KMS-11 (cell line): ENCODE measurements at regions not wholly inside any gene's neighbourhood (a gene's known extent, or its start where the extent isn't known, plus 50 kb on each side); places are given as distances from the start of the nearest gene placed in this dataset.

ENCODE experiments used
- H2AFZ ChIP-seq: fragments of 200-600 bp; sonication (generic); 2 replicates; pipeline ENCODE4 v1.6.1; 2016; ENCODE audit warnings: antibody characterized with exemption, mixed run types, low read depth
- H3K27ac ChIP-seq: fragments of 200-600 bp; sonication (generic); 2 replicates; pipeline ENCODE4 v1.6.1; 2016; ENCODE audit warnings: mild to moderate bottlenecking, mixed run types
- H3K27me3 ChIP-seq: fragments of 200-600 bp; sonication (generic); 2 replicates; pipeline ENCODE4 v1.6.1; 2017; ENCODE audit warnings: mild to moderate bottlenecking, low read depth, mixed run types, moderate library complexity; ENCODE audit not compliant: insufficient read depth
- H3K36me3 ChIP-seq: fragments of 200-600 bp; sonication (generic); 2 replicates; pipeline ENCODE4 v1.6.1; 2017; ENCODE audit warnings: mild to moderate bottlenecking, mixed run types; ENCODE audit not compliant: insufficient read depth
- H3K4me1 ChIP-seq: fragments of 200-600 bp; sonication (generic); 2 replicates; pipeline ENCODE4 v1.6.1; 2016; ENCODE audit warnings: mild to moderate bottlenecking, low read depth, mixed run types; ENCODE audit not compliant: poor library complexity, severe bottlenecking
- H3K4me2 ChIP-seq: fragments of 200-600 bp; sonication (generic); 2 replicates; pipeline ENCODE4 v1.7.0; 2016; ENCODE audit warnings: mild to moderate bottlenecking, mixed run types
- H3K4me3 ChIP-seq: fragments of 200-600 bp; sonication (generic); IDR thresholded peaks from 2 replicates; pipeline ENCODE4 v1.6.1; 2017; ENCODE audit warnings: low read depth, low read length, mixed read lengths; ENCODE audit not compliant: insufficient read depth
- H3K79me2 ChIP-seq: fragments of 200-600 bp; sonication (generic); 2 replicates; pipeline ENCODE4 v1.6.1; 2016; ENCODE audit warnings: low read depth, mixed run types; ENCODE audit not compliant: insufficient read depth
- H3K9ac ChIP-seq: fragments of 200-600 bp; sonication (generic); 2 replicates; pipeline ENCODE4 v1.6.1; 2016; ENCODE audit warnings: mild to moderate bottlenecking, mixed run types
- H4K20me1 ChIP-seq: fragments of 200-600 bp; sonication (generic); 2 replicates; pipeline ENCODE4 v1.6.1; 2016; ENCODE audit warnings: mild to moderate bottlenecking, mixed run types; ENCODE audit not compliant: insufficient read depth
- CTCF ChIP-seq: fragments of 200-600 bp; sonication (generic); conservative IDR thresholded peaks from 2 replicates; pipeline ENCODE4 v1.6.1; 2017; ENCODE audit warnings: low read depth, mild to moderate bottlenecking, antibody characterized with exemption, low read length, moderate library complexity, mixed read lengths

- Histone ChIP-seq H3K27me3 (no peaks in the 10 kb centered on the region), H2AFZ (no peak overlapping the region), H4K20me1 (no peaks in the 10 kb centered on the region), H3K9ac (no peak overlapping the region), H3K79me2 (no peaks in the 10 kb centered on the region), H3K36me3 (no peaks in the 10 kb centered on the region), H3K27ac (no peak overlapping the region), H3K4me1 (no peaks in the 10 kb centered on the region), H3K4me2 (no peak overlapping the region), H3K4me3 (no peak overlapping the region)
- no peak for TF ChIP-seq CTCF
Measured at GRCh38 chr7:142348921-142349405, 91.1 kb upstream of the PRSS58 start.

GRCh38 chr7:142348100-142348499 is 90.2 kb upstream of the PRSS58 start:
- no peaks in the 10 kb centered on the region for H3K79me2 ChIP-seq
- TF ChIP-seq CTCF: no peak
- H3K27ac ChIP-seq: no peak overlapping the region
- H3K9ac ChIP-seq: no peak overlapping the region
- no peak overlapping the region for H3K4me3 ChIP-seq
- no peaks in the 10 kb centered on the region for H3K27me3 ChIP-seq
- no peaks in the 10 kb centered on the region for H3K4me1 ChIP-seq
- no peaks in the 10 kb centered on the region for H3K36me3 ChIP-seq
- H3K4me2 ChIP-seq: no peak overlapping the region
- H4K20me1 ChIP-seq: no peaks in the 10 kb centered on the region
- H2AFZ ChIP-seq: no peak overlapping the region

- Histone ChIP-seq H3K27me3 (no peaks in the 10 kb centered on the region), H3K4me2 (no peak overlapping the region), H3K4me3 (no peak overlapping the region), H4K20me1 (no peaks in the 10 kb centered on the region), H3K4me1 (no peaks in the 10 kb centered on the region), H3K36me3 (no peaks in the 10 kb centered on the region), H2AFZ (no peak overlapping the region), H3K79me2 (no peaks in the 10 kb centered on the region), H3K9ac (no peak overlapping the region), H3K27ac (no peak overlapping the region)
- no peak for TF ChIP-seq CTCF
Measured at GRCh38 chr7:142347091-142347490, 89.2 kb upstream of the PRSS58 start.

- Histone ChIP-seq H3K4me3 (no peak overlapping the region), H3K4me2 (no peak overlapping the region), H4K20me1 (no peaks in the 10 kb centered on the region), H3K4me1 (no peaks in the 10 kb centered on the region), H3K9ac (no peak overlapping the region), H3K27ac (no peak overlapping the region), H3K79me2 (no peaks in the 10 kb centered on the region), H3K36me3 (no peaks in the 10 kb centered on the region), H2AFZ (no peak overlapping the region), H3K27me3 (no peaks in the 10 kb centered on the region)
- no peak for TF ChIP-seq CTCF
Measured at GRCh38 chr7:142345811-142346210, 88.0 kb upstream of the PRSS58 start.
